ENCODE measurements at regions not wholly inside any gene's neighbourhood (a gene's known extent, or its start where the extent isn't known, plus 50 kb on each side); places are given as distances from the start of the nearest gene placed in this dataset.

DNA sequence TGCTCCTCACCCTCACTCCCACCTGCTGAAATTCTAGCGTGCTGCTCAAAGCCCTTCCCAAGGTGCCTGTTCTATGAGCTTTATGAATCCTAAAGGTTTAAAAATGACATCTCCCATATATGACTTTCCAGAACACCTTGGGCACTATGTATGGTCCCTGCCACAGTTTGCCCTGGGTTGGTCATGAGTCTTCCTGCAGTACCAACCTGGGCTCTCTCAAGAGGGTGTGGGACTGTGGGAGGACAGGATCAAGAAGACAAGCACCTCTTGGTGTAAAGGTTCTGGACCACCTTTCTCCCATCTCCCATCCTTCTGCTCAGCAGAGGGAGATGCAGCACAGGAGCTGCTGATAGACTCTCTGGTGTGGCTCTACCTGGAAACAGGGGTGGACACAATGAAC lies 134.1 kb downstream of the FCRL5 start:
- TF ChIP-seq ZNF70 (CRISPR knock-in tag; IDR thresholded peaks at IDR 0.05) (no peak), ZFP30 (CRISPR knock-in tag; IDR thresholded peaks at IDR 0.05) (no peak), BACH2 (CRISPR knock-in tag; IDR thresholded peaks at IDR 0.05; ENCODE audit: borderline replicate concordance) (no peak), CSDC2 (CRISPR knock-in tag; IDR thresholded peaks at IDR 0.05) (no peak), TCF4 (CRISPR knock-in tag; IDR thresholded peaks at IDR 0.05; ENCODE audit: borderline replicate concordance) (no peak), OSR1 (CRISPR knock-in tag; IDR thresholded peaks at IDR 0.05) (no peak), PPARA (CRISPR knock-in tag; IDR thresholded peaks at IDR 0.05; ENCODE audit: borderline replicate concordance) (no peak), RARB (CRISPR knock-in tag; IDR thresholded peaks at IDR 0.05) (no peak)
- TF ChIP-seq, protein P1, sequence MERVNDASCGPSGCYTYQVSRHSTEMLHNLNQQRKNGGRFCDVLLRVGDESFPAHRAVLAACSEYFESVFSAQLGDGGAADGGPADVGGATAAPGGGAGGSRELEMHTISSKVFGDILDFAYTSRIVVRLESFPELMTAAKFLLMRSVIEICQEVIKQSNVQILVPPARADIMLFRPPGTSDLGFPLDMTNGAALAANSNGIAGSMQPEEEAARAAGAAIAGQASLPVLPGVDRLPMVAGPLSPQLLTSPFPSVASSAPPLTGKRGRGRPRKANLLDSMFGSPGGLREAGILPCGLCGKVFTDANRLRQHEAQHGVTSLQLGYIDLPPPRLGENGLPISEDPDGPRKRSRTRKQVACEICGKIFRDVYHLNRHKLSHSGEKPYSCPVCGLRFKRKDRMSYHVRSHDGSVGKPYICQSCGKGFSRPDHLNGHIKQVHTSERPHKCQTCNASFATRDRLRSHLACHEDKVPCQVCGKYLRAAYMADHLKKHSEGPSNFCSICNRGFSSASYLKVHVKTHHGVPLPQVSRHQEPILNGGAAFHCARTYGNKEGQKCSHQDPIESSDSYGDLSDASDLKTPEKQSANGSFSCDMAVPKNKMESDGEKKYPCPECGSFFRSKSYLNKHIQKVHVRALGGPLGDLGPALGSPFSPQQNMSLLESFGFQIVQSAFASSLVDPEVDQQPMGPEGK (CRISPR knock-in tag; IDR thresholded peaks at IDR 0.05; ENCODE audit: borderline replicate concordance) = no peak
- ATAC-seq = no peak

DNA sequence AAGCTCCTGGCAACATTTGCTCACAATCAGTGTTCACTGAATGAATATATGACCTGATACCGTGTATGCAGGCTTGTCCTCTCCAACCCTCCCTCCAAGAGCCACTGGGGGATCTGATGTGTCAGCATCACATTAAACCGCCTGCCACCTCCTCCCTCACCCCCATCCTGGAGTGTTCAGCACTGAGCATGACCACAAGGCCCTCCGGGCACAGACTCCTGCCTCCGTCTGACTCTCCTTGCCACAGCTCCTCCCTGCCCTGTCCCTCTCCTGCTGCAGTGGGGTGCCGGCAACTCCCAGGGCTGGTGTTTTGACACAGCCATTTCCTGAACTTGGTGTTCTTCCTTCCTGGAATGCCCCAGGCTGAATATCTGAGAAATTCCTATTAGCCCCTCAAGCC lies 136.7 kb downstream of the FCRL5 start:
- no peak for ATAC-seq
- no peak for TF ChIP-seq ZNF8 (CRISPR knock-in tag; IDR thresholded peaks at IDR 0.05)
- no peak for TF ChIP-seq ZNF70 (CRISPR knock-in tag; IDR thresholded peaks at IDR 0.05)
- no peak for TF ChIP-seq GLIS3 (CRISPR knock-in tag; IDR thresholded peaks at IDR 0.05)
- TF ChIP-seq CSDC2 (CRISPR knock-in tag; IDR thresholded peaks at IDR 0.05) = no peak
- no peak for TF ChIP-seq ARNTL (CRISPR knock-in tag; IDR thresholded peaks at IDR 0.05; ENCODE audit: borderline replicate concordance, low read depth)
- TF ChIP-seq, protein P1 (CRISPR knock-in tag; IDR thresholded peaks at IDR 0.05; ENCODE audit: borderline replicate concordance) = no peak
- TF ChIP-seq BACH2 (CRISPR knock-in tag; IDR thresholded peaks at IDR 0.05; ENCODE audit: borderline replicate concordance) = no peak
- TF ChIP-seq, protein P2, sequence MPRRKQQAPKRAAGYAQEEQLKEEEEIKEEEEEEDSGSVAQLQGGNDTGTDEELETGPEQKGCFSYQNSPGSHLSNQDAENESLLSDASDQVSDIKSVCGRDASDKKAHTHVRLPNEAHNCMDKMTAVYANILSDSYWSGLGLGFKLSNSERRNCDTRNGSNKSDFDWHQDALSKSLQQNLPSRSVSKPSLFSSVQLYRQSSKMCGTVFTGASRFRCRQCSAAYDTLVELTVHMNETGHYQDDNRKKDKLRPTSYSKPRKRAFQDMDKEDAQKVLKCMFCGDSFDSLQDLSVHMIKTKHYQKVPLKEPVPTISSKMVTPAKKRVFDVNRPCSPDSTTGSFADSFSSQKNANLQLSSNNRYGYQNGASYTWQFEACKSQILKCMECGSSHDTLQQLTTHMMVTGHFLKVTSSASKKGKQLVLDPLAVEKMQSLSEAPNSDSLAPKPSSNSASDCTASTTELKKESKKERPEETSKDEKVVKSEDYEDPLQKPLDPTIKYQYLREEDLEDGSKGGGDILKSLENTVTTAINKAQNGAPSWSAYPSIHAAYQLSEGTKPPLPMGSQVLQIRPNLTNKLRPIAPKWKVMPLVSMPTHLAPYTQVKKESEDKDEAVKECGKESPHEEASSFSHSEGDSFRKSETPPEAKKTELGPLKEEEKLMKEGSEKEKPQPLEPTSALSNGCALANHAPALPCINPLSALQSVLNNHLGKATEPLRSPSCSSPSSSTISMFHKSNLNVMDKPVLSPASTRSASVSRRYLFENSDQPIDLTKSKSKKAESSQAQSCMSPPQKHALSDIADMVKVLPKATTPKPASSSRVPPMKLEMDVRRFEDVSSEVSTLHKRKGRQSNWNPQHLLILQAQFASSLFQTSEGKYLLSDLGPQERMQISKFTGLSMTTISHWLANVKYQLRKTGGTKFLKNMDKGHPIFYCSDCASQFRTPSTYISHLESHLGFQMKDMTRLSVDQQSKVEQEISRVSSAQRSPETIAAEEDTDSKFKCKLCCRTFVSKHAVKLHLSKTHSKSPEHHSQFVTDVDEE (CRISPR knock-in tag; IDR thresholded peaks at IDR 0.05) = no peak
- no peak for TF ChIP-seq ESRRG (CRISPR knock-in tag; IDR thresholded peaks at IDR 0.05)
- TF ChIP-seq, protein P3, sequence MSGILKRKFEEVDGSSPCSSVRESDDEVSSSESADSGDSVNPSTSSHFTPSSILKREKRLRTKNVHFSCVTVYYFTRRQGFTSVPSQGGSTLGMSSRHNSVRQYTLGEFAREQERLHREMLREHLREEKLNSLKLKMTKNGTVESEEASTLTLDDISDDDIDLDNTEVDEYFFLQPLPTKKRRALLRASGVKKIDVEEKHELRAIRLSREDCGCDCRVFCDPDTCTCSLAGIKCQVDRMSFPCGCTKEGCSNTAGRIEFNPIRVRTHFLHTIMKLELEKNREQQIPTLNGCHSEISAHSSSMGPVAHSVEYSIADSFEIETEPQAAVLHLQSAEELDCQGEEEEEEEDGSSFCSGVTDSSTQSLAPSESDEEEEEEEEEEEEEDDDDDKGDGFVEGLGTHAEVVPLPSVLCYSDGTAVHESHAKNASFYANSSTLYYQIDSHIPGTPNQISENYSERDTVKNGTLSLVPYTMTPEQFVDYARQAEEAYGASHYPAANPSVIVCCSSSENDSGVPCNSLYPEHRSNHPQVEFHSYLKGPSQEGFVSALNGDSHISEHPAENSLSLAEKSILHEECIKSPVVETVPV (CRISPR knock-in tag; IDR thresholded peaks at IDR 0.05) = no peak

DNA sequence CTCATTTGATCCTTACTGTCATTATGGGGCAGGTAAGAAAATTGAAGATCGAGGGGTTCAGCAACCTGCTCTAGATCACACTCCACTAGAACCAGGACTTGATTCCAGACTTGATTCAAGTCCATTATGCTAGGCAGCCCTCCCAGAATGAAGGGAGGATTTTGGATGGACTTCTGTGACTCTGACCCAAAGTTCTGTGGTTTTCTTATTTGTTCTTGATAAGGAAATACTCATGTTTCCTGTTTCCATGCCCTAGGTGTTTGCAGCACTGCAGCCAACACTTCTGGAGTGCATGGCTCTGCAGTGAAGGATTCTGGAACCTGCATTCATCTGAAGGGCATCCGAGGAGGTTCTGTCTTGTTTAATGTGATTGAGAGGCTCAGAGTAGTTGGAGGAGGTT lies 140.0 kb downstream of the FCRL5 start:
- TF ChIP-seq RARB (CRISPR knock-in tag; IDR thresholded peaks at IDR 0.05) = no peak
- TF ChIP-seq, protein P4, sequence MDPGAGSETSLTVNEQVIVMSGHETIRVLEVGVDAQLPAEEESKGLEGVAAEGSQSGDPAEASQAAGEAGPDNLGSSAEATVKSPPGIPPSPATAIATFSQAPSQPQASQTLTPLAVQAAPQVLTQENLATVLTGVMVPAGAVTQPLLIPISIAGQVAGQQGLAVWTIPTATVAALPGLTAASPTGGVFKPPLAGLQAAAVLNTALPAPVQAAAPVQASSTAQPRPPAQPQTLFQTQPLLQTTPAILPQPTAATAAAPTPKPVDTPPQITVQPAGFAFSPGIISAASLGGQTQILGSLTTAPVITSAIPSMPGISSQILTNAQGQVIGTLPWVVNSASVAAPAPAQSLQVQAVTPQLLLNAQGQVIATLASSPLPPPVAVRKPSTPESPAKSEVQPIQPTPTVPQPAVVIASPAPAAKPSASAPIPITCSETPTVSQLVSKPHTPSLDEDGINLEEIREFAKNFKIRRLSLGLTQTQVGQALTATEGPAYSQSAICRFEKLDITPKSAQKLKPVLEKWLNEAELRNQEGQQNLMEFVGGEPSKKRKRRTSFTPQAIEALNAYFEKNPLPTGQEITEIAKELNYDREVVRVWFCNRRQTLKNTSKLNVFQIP (CRISPR knock-in tag; IDR thresholded peaks at IDR 0.05; ENCODE audit: borderline replicate concordance, low read depth) = no peak
- no peak for ATAC-seq

DNA sequence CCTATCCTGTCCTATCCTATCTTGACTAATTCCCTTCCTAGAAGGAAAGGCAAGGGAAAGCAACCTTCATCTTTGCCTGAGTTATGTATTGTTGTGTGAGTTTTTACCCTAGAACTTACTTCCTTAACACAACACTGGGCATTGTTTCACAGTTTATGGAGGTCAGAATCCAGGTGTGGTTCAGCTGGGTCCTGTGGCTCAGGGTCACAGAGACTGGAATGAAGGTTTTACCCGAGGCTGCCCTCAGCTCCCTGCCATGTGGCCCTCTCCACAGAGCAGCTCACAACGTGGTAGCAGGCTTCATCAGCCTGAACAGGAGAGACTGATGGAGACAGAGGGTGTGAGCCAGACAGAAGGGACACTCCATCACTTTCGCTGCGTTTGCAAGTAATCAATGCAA lies 140.5 kb downstream of the FCRL5 start:
- ATAC-seq = no peak
- TF ChIP-seq RARB (CRISPR knock-in tag; IDR thresholded peaks at IDR 0.05) = no peak
- TF ChIP-seq, protein P1 (CRISPR knock-in tag; IDR thresholded peaks at IDR 0.05; ENCODE audit: borderline replicate concordance) = no peak
- TF ChIP-seq, protein P2 (CRISPR knock-in tag; IDR thresholded peaks at IDR 0.05) = no peak
- no peak for TF ChIP-seq CSDC2 (CRISPR knock-in tag; IDR thresholded peaks at IDR 0.05)
- TF ChIP-seq ZNF8 (CRISPR knock-in tag; IDR thresholded peaks at IDR 0.05) = no peak
- no peak for TF ChIP-seq ZFP30 (CRISPR knock-in tag; IDR thresholded peaks at IDR 0.05)
- TF ChIP-seq ESRRG (CRISPR knock-in tag; IDR thresholded peaks at IDR 0.05) = no peak
- TF ChIP-seq PPARA (CRISPR knock-in tag; IDR thresholded peaks at IDR 0.05; ENCODE audit: borderline replicate concordance) = no peak
- no peak for TF ChIP-seq GLIS3 (CRISPR knock-in tag; IDR thresholded peaks at IDR 0.05)
- TF ChIP-seq OSR1 (CRISPR knock-in tag; IDR thresholded peaks at IDR 0.05) = no peak

All from SK-N-SH treated with all-trans-retinoic acid at 6 μM for 48 hours (cell line).